ENCODE measurements at regions not wholly inside any gene's neighbourhood (a gene's known extent, or its start where the extent isn't known, plus 50 kb on each side); places are given as distances from the start of the nearest gene placed in this dataset.
A peak's percentile ranks its signal among the peaks of the same experiment; 100 is the strongest.

- Histone ChIP-seq H3K27ac (ENCODE audit: low read depth in 1 of 2, low read length in 1 of 2) (peak overlapping the region; percentile 89 to 90), H3K4me1 (ENCODE audit: control insufficient read depth in 2 of 2, insufficient read depth in 2 of 2, low read length in 2 of 2) (peaks cover 72 to 94% of the 10 kb centered on the region in 2 donors), H3K9me3 (ENCODE audit: control insufficient read depth in 2 of 2, insufficient read depth in 1 of 2, low read length in 1 of 2) (no peaks in the 10 kb centered on the region), H3K36me3 (ENCODE audit: control insufficient read depth in 2 of 2, insufficient read depth in 2 of 2, low read length in 1 of 2) (peaks cover 60 to 94% of the 10 kb centered on the region in 2 donors), H3K27me3 (ENCODE audit: control insufficient read depth in 2 of 2, insufficient read depth in 1 of 2, low read length in 1 of 2) (no peaks in the 10 kb centered on the region), H3K4me3 (ENCODE audit: low read length in 2 of 2) (peak overlapping the region; percentile 44 to 46)
- WGBS = 91% methylated on average over 3 of the region's 3 CpGs
- DNase-seq (ENCODE audit: low read depth in 6 of 9, low spot score in 9 of 9) = no peak
Measured at GRCh38 chr14:22513066-22513812, 75.8 kb downstream of the DAD1 start.

- Histone ChIP-seq H3K36me3 (ENCODE audit: control insufficient read depth in 2 of 2, insufficient read depth in 2 of 2, low read length in 1 of 2) (peaks cover 50 to 91% of the 10 kb centered on the region in 2 donors), H3K27me3 (ENCODE audit: control insufficient read depth in 2 of 2, insufficient read depth in 1 of 2, low read length in 1 of 2) (no peaks in the 10 kb centered on the region), H3K4me3 (ENCODE audit: low read length in 2 of 2) (peak overlapping the region; percentile 44 to 46), H3K27ac (ENCODE audit: low read depth in 1 of 2, low read length in 1 of 2) (peak overlapping the region; percentile 89 to 90), H3K4me1 (ENCODE audit: control insufficient read depth in 2 of 2, insufficient read depth in 2 of 2, low read length in 2 of 2) (peaks cover 63 to 90% of the 10 kb centered on the region in 2 donors), H3K9me3 (ENCODE audit: control insufficient read depth in 2 of 2, insufficient read depth in 1 of 2, low read length in 1 of 2) (no peaks in the 10 kb centered on the region)
- WGBS = 71% methylated on average over 2 of the region's 2 CpGs
- no peak for DNase-seq (ENCODE audit: low read depth in 6 of 9, low spot score in 9 of 9)
Measured at GRCh38 chr14:22512106-22512814, 76.8 kb downstream of the DAD1 start.

GRCh38 chr14:22510527-22511110 lies 78.4 kb downstream of the DAD1 start:
- no peaks in the 10 kb centered on the region for H3K9me3 ChIP-seq (ENCODE audit: control insufficient read depth in 2 of 2, insufficient read depth in 1 of 2, low read length in 1 of 2)
- H3K4me3 ChIP-seq (ENCODE audit: low read length in 2 of 2) = peak overlapping the region; percentile 44 to 46

GRCh38 chr14:22509751-22510300 lies 79.2 kb downstream of the DAD1 start:
- Histone ChIP-seq H3K9me3 (ENCODE audit: control insufficient read depth in 2 of 2, insufficient read depth in 1 of 2, low read length in 1 of 2) (no peaks in the 10 kb centered on the region), H3K36me3 (ENCODE audit: control insufficient read depth in 2 of 2, insufficient read depth in 2 of 2, low read length in 1 of 2) (peaks cover 37 to 92% of the 10 kb centered on the region in 2 donors), H3K4me3 (ENCODE audit: low read length in 2 of 2) (peak overlapping the region; percentile 44 to 46), H3K27me3 (ENCODE audit: control insufficient read depth in 2 of 2, insufficient read depth in 1 of 2, low read length in 1 of 2) (no peaks in the 10 kb centered on the region), H3K27ac (ENCODE audit: low read depth in 1 of 2, low read length in 1 of 2) (peak overlapping the region; percentile 78 to 90), H3K4me1 (ENCODE audit: control insufficient read depth in 2 of 2, insufficient read depth in 2 of 2, low read length in 2 of 2) (peaks cover 56 to 85% of the 10 kb centered on the region in 2 donors)
- no peak for DNase-seq (ENCODE audit: low read depth in 6 of 9, low spot score in 9 of 9)
- WGBS = 84% methylated on average over 5 of the region's 5 CpGs

More at GRCh38 chr14:22510527-22511110, 78.4 kb downstream of the DAD1 start:
- Histone ChIP-seq H3K27me3 (ENCODE audit: control insufficient read depth in 2 of 2, insufficient read depth in 1 of 2, low read length in 1 of 2) (no peaks in the 10 kb centered on the region), H3K36me3 (ENCODE audit: control insufficient read depth in 2 of 2, insufficient read depth in 2 of 2, low read length in 1 of 2) (peaks cover 42 to 91% of the 10 kb centered on the region in 2 donors), H3K4me1 (ENCODE audit: control insufficient read depth in 2 of 2, insufficient read depth in 2 of 2, low read length in 2 of 2) (peaks cover 61 to 87% of the 10 kb centered on the region in 2 donors), H3K27ac (ENCODE audit: low read depth in 1 of 2, low read length in 1 of 2) (peak overlapping the region; percentile 78 to 90)
- no peak for DNase-seq (ENCODE audit: low read depth in 6 of 9, low spot score in 9 of 9)
- WGBS = 89% methylated on average over 3 of the region's 3 CpGs

GRCh38 chr14:22509036-22509709 lies 79.9 kb downstream of the DAD1 start:
- no peaks in the 10 kb centered on the region for H3K9me3 ChIP-seq (ENCODE audit: control insufficient read depth in 2 of 2, insufficient read depth in 1 of 2, low read length in 1 of 2)
- peak overlapping the region; percentile 78 to 90 for H3K27ac ChIP-seq (ENCODE audit: low read depth in 1 of 2, low read length in 1 of 2)
- peaks cover 54 to 82% of the 10 kb centered on the region in 2 donors for H3K4me1 ChIP-seq (ENCODE audit: control insufficient read depth in 2 of 2, insufficient read depth in 2 of 2, low read length in 2 of 2)
- H3K4me3 ChIP-seq (ENCODE audit: low read length in 2 of 2) = peak overlapping the region; percentile 44 to 46
- DNase-seq (ENCODE audit: low read depth in 6 of 9, low spot score in 9 of 9) = no peak
- no peaks in the 10 kb centered on the region for H3K27me3 ChIP-seq (ENCODE audit: control insufficient read depth in 2 of 2, insufficient read depth in 1 of 2, low read length in 1 of 2)
- 83% methylated on average over 7 of the region's 7 CpGs for WGBS
- peaks cover 37 to 90% of the 10 kb centered on the region in 2 donors for H3K36me3 ChIP-seq (ENCODE audit: control insufficient read depth in 2 of 2, insufficient read depth in 2 of 2, low read length in 1 of 2)

GRCh38 chr14:22508662-22509035 lies 80.4 kb downstream of the DAD1 start:
- Histone ChIP-seq H3K36me3 (ENCODE audit: control insufficient read depth in 2 of 2, insufficient read depth in 2 of 2, low read length in 1 of 2) (peaks cover 34 to 90% of the 10 kb centered on the region in 2 donors), H3K27me3 (ENCODE audit: control insufficient read depth in 2 of 2, insufficient read depth in 1 of 2, low read length in 1 of 2) (no peaks in the 10 kb centered on the region), H3K4me3 (ENCODE audit: low read length in 2 of 2) (peak overlapping the region; percentile 44 to 46), H3K9me3 (ENCODE audit: control insufficient read depth in 2 of 2, insufficient read depth in 1 of 2, low read length in 1 of 2) (no peaks in the 10 kb centered on the region), H3K27ac (ENCODE audit: low read depth in 1 of 2, low read length in 1 of 2) (peak overlapping the region; percentile 78 to 90), H3K4me1 (ENCODE audit: control insufficient read depth in 2 of 2, insufficient read depth in 2 of 2, low read length in 2 of 2) (peaks cover 48 to 77% of the 10 kb centered on the region in 2 donors)
- DNase-seq (ENCODE audit: low read depth in 6 of 9, low spot score in 9 of 9) = no peak
- WGBS = 79% methylated on average over 4 of the region's 4 CpGs

GRCh38 chr14:22508150-22508457 lies 80.9 kb downstream of the DAD1 start:
- Histone ChIP-seq H3K27ac (ENCODE audit: low read depth in 1 of 2, low read length in 1 of 2) (peak overlapping the region in 1 of 2 donors; percentile 90), H3K4me1 (ENCODE audit: control insufficient read depth in 2 of 2, insufficient read depth in 2 of 2, low read length in 2 of 2) (peaks cover 44 to 72% of the 10 kb centered on the region in 2 donors), H3K9me3 (ENCODE audit: control insufficient read depth in 2 of 2, insufficient read depth in 1 of 2, low read length in 1 of 2) (no peaks in the 10 kb centered on the region), H3K36me3 (ENCODE audit: control insufficient read depth in 2 of 2, insufficient read depth in 2 of 2, low read length in 1 of 2) (peaks cover 31 to 90% of the 10 kb centered on the region in 2 donors), H3K27me3 (ENCODE audit: control insufficient read depth in 2 of 2, insufficient read depth in 1 of 2, low read length in 1 of 2) (no peaks in the 10 kb centered on the region), H3K4me3 (ENCODE audit: low read length in 2 of 2) (peak overlapping the region; percentile 44 to 46)
- WGBS = 76% methylated on average over 2 of the region's 2 CpGs
- DNase-seq (ENCODE audit: low read depth in 6 of 9, low spot score in 9 of 9) = no peak

GRCh38 chr14:22506778-22507351 lies 82.2 kb downstream of the DAD1 start:
- no peak for DNase-seq (ENCODE audit: low read depth in 6 of 9, low spot score in 9 of 9)
- H3K4me1 ChIP-seq (ENCODE audit: control insufficient read depth in 2 of 2, insufficient read depth in 2 of 2, low read length in 2 of 2) = peaks cover 33 to 71% of the 10 kb centered on the region in 2 donors
- peaks cover 31 to 89% of the 10 kb centered on the region in 2 donors for H3K36me3 ChIP-seq (ENCODE audit: control insufficient read depth in 2 of 2, insufficient read depth in 2 of 2, low read length in 1 of 2)
- H3K27ac ChIP-seq (ENCODE audit: low read depth in 1 of 2, low read length in 1 of 2) = peak overlapping the region; percentile 82 to 90
- no peaks in the 10 kb centered on the region for H3K9me3 ChIP-seq (ENCODE audit: control insufficient read depth in 2 of 2, insufficient read depth in 1 of 2, low read length in 1 of 2)
- H3K4me3 ChIP-seq (ENCODE audit: low read length in 2 of 2) = peak overlapping the region; percentile 44 to 46
- 51% methylated on average over 2 of the region's 2 CpGs for WGBS
- no peaks in the 10 kb centered on the region for H3K27me3 ChIP-seq (ENCODE audit: control insufficient read depth in 2 of 2, insufficient read depth in 1 of 2, low read length in 1 of 2)

Measured in thymus (tissue), 11 donors.